K562 (cell line): ENCODE measurements at regions not wholly inside any gene's neighbourhood (a gene's known extent, or its start where the extent isn't known, plus 50 kb on each side); places are given as distances from the start of the nearest gene placed in this dataset.

Experiments
- BCOR ChIP-seq: fragments of 450-650 bp; IDR thresholded peaks from 2 replicates; pipeline ENCODE4 v1.6.1; 2016
- EP300 ChIP-seq: IDR thresholded peaks from 2 replicates; pipeline ENCODE4 v1.6.1; 2012; ENCODE audit warnings: low read length, improper control_type of control experiment
- ESRRA ChIP-seq: fragments of 450-650 bp; IDR thresholded peaks from 2 replicates; pipeline ENCODE4 v1.6.1; 2014; ENCODE audit warnings: low read depth, mild to moderate bottlenecking, moderate library complexity, borderline replicate concordance
- ETS2 ChIP-seq: IDR thresholded peaks from 2 replicates; pipeline ENCODE4 v1.6.1; 2016; ENCODE audit warnings: borderline replicate concordance, missing genetic modification characterization, mild to moderate bottlenecking, moderate library complexity, missing compliant biosample characterization; ENCODE audit not compliant: poor library complexity, severe bottlenecking
- HBP1 ChIP-seq: fragments of 450-650 bp; formaldehyde crosslinking; IDR thresholded peaks from 2 replicates; pipeline ENCODE4 v1.4.0; 2022; ENCODE audit warnings: missing genetic modification characterization
- KDM4B ChIP-seq, 2 experiments: fragments of 450-650 bp in 1 of 2; sonication (generic) in 1 of 2; IDR thresholded peaks; 2 replicates each; pipeline ENCODE4 v1.6.1; 2016 to 2017; ENCODE audit warnings: borderline replicate concordance in 2 of 2, antibody characterized with exemption in 1 of 2, low read depth in 1 of 2, mild to moderate bottlenecking in 1 of 2
- MEIS2 ChIP-seq: fragments of 450-650 bp; IDR thresholded peaks from 2 replicates; pipeline ENCODE4 v1.6.1; 2014; ENCODE audit warnings: mild to moderate bottlenecking; ENCODE audit not compliant: partially characterized antibody
- MXI1 ChIP-seq: IDR thresholded peaks from 2 replicates; pipeline ENCODE4 v1.6.1; 2011; ENCODE audit warnings: low read depth, mild to moderate bottlenecking, improper control_type of control experiment, low read length
- PYGO2 ChIP-seq: fragments of 450-650 bp; IDR thresholded peaks from 2 replicates; pipeline ENCODE4 v1.6.1; 2016; ENCODE audit warnings: mild to moderate bottlenecking, missing genetic modification characterization, moderate library complexity, missing compliant biosample characterization
- RBM39 ChIP-seq: fragments of 200-400 bp; formaldehyde crosslinking; optimal IDR thresholded peaks from 2 replicates; pipeline ENCODE3; 2018; ENCODE audit warnings: low read depth, low read length
- UBTF ChIP-seq, 2 experiments: IDR thresholded peaks; 2 replicates each; pipeline ENCODE4 v1.6.1; 2012; ENCODE audit warnings: improper control_type of control experiment in 2 of 2, low read depth in 2 of 2, low read length in 2 of 2, borderline replicate concordance in 1 of 2
- ZBTB1 ChIP-seq: sonication (generic); formaldehyde crosslinking; IDR thresholded peaks from 2 replicates; pipeline ENCODE4 v1.8.1; 2023; ENCODE audit warnings: missing genetic modification reagents, low read depth, mild to moderate bottlenecking, borderline replicate concordance
- ZKSCAN8 ChIP-seq: fragments of 200-800 bp; sonication (Bioruptor generic); IDR thresholded peaks from 2 replicates; pipeline ENCODE4 v1.6.1; 2016; ENCODE audit warnings: missing genetic modification characterization, missing compliant biosample characterization
- ZNF324 ChIP-seq: fragments of 250-450 bp; sonication (Bioruptor Pico); IDR thresholded peaks from 2 replicates; pipeline ENCODE4 v1.4.0; 2020; ENCODE audit warnings: mild to moderate bottlenecking
- ZNF347 ChIP-seq: fragments of 450-650 bp; formaldehyde crosslinking; IDR thresholded peaks from 2 replicates; pipeline ENCODE4 v1.4.0; 2020; ENCODE audit warnings: low read depth, mild to moderate bottlenecking, moderate library complexity
- ZNF583 ChIP-seq: fragments of 250-450 bp; sonication (Bioruptor Pico); IDR thresholded peaks from 2 replicates; pipeline ENCODE4 v1.4.0; 2020
- ZNF592 ChIP-seq: fragments of 450-650 bp; IDR thresholded peaks from 2 replicates; pipeline ENCODE4 v1.6.1; 2017; ENCODE audit warnings: antibody characterized with exemption, mild to moderate bottlenecking
- ZNF764 ChIP-seq: fragments of 250-450 bp; sonication (Bioruptor Pico); IDR thresholded peaks from 2 replicates; pipeline ENCODE4 v1.4.0; 2020; ENCODE audit warnings: low read depth, mild to moderate bottlenecking, moderate library complexity
- ZNF77 ChIP-seq: fragments of 250-450 bp; sonication (Bioruptor Pico); IDR thresholded peaks from 2 replicates; pipeline ENCODE4 v1.5.0; 2020

DNA sequence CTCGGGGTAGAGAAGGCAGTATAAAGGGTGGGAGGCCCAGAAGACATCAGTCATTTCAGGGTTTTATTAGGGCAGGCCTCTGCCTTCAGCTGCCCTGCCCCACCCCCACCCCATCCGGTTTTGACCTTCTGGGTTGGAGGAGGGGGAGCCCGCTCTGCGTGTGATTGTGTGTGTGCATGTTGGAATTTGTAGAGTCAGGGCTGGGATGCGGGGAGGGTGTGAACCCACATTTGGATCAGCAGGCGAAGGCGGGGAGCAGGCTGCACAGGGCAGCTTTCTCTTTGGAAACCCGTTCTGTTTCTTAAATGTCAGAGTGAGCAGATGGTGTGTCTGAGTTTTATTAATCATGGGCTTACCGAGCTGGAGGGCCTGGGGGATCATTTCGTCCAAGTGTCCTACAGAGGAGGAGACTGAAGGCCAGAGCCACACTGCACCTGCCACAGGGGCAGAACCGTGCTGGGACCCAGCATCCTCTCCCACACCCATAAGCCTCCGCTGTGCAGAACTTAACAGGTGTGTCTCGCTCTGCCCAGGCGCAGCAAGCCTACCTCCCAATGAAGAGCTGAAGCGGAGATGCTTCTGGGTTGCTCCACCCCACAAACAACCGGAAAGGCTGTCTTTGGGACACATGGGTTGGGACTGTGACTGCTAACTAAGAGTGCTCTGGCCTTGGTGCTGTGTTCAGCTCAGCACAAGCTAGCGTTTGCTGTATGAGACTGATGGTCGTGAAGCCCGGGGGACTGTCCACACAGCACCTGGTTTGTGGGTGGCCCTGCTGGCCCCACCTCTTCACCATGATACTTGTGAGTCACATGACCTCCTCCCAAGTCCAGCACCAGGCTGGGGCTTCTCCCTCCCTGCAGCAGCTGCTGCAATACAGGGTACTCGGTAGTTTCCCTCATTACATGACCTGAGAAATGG, 70.9 kb upstream of the GSE1 start (continued):
- TF ChIP-seq UBTF (IDR thresholded peaks at IDR 0.05; ENCODE audit: borderline replicate concordance in 1 of 2, low read depth in 2 of 2, low read length in 2 of 2) (no peak), PYGO2 (tag) (no peak), ETS2 (tag) (no peak), ZNF324 (CRISPR knock-in tag) (no peak), ZNF583 (CRISPR knock-in tag) (0 out of 2 replicates have a peak, but pooled peaks have one; percentile 12), ZNF77 (no peak), ZNF592 (peak; percentile 33; the same call in 1 of the 2 replicates), ZBTB1 (CRISPR knock-in tag) (no peak), KDM4B (IDR thresholded peaks at IDR 0.05; ENCODE audit: borderline replicate concordance in 2 of 2, low read depth in 1 of 2) (0 out of 4 replicates have a peak, but pooled peaks of 1 of the 2 experiments have one; percentile 15), BCOR (no peak), HBP1 (CRISPR knock-in tag) (no peak), MXI1 (no peak), MEIS2 (peak; percentile 30), ZNF347 (no peak), ESRRA (peak; percentile 59; the same call in 1 of the 2 replicates), RBM39 (no peak), ZNF764 (CRISPR knock-in tag) (no peak), EP300 (peak; percentile 20; the same call in 1 of the 2 replicates), ZKSCAN8 (CRISPR knock-in tag) (no peak)
